MM.1S (cell line): ENCODE measurements at regions not wholly inside any gene's neighbourhood (a gene's known extent, or its start where the extent isn't known, plus 50 kb on each side); places are given as distances from the start of the nearest gene placed in this dataset.

ENCODE experiments used
- DNase-seq: peaks from one replicate; pipeline ENCODE4 v3.0.0-alpha.2; 2015
- H2AFZ ChIP-seq: fragments of 300-600 bp; sonication (generic); 2 replicates; pipeline ENCODE4 v1.6.0; 2016; ENCODE audit warnings: antibody characterized with exemption, low read length
- H3F3A ChIP-seq: fragments of 300-600 bp; sonication (generic); 2 replicates; pipeline ENCODE4 v1.6.1; 2016; ENCODE audit warnings: mild to moderate bottlenecking, antibody characterized with exemption, low read length, moderate library complexity, mixed read lengths; ENCODE audit not compliant: insufficient read depth
- H3K27ac ChIP-seq: fragments of 300-600 bp; sonication (generic); 2 replicates; pipeline ENCODE4 v1.5.1; 2016; ENCODE audit warnings: mild to moderate bottlenecking, low read length
- H3K27me3 ChIP-seq: fragments of 300-600 bp; sonication (generic); replicated peaks from 2 replicates; pipeline ENCODE4 v1.6.0; 2016; ENCODE audit warnings: low read length; ENCODE audit not compliant: insufficient read depth
- H3K36me3 ChIP-seq: fragments of 300-600 bp; sonication (generic); replicated peaks from 2 replicates; pipeline ENCODE4 v1.6.1; 2016; ENCODE audit warnings: mild to moderate bottlenecking, low read length, mixed read lengths; ENCODE audit not compliant: insufficient read depth
- H3K4me1 ChIP-seq: fragments of 300-600 bp; sonication (generic); 2 replicates; pipeline ENCODE4 v1.6.1; 2016; ENCODE audit warnings: low read length, mixed read lengths
- H3K4me2 ChIP-seq: fragments of 300-600 bp; sonication (generic); 2 replicates; pipeline ENCODE4 v1.6.0; 2016; ENCODE audit warnings: low read depth, low read length
- H3K4me3 ChIP-seq: fragments of 300-600 bp; sonication (generic); 2 replicates; pipeline ENCODE4 v1.5.1; 2016; ENCODE audit warnings: low read length, mixed read lengths
- H3K79me2 ChIP-seq: fragments of 300-600 bp; sonication (generic); 2 replicates; pipeline ENCODE4 v1.6.1; 2016; ENCODE audit warnings: mixed run types, low read length, mixed read lengths
- H3K9ac ChIP-seq: fragments of 300-600 bp; sonication (generic); 2 replicates; pipeline ENCODE4 v1.6.1; 2016; ENCODE audit warnings: low read length, mixed read lengths
- H3K9me2 ChIP-seq: fragments of 300-600 bp; sonication (generic); replicated peaks from 2 replicates; pipeline ENCODE4 v1.6.1; 2016; ENCODE audit warnings: mild to moderate bottlenecking, low read length, mixed read lengths; ENCODE audit not compliant: insufficient read depth
- H3K9me3 ChIP-seq: fragments of 300-600 bp; sonication (generic); replicated peaks from 2 replicates; pipeline ENCODE4 v1.6.1; 2016; ENCODE audit warnings: mild to moderate bottlenecking, low read length, mixed read lengths; ENCODE audit not compliant: insufficient read depth
- H4K20me1 ChIP-seq: fragments of 300-600 bp; sonication (generic); 2 replicates; pipeline ENCODE4 v1.6.1; 2016; ENCODE audit warnings: mild to moderate bottlenecking, low read length, moderate library complexity, mixed read lengths; ENCODE audit not compliant: insufficient read depth
- CTCF ChIP-seq: fragments of 300-600 bp; sonication (generic); IDR thresholded peaks from 2 replicates; pipeline ENCODE4 v1.5.1; 2016; ENCODE audit warnings: antibody characterized with exemption, low read length, mixed read lengths
- EZH2 ChIP-seq: fragments of 300-600 bp; sonication (generic); optimal IDR thresholded peaks from 2 replicates; pipeline ENCODE3; 2017; ENCODE audit warnings: low read depth, mild to moderate bottlenecking, antibody characterized with exemption, low read length, mixed read lengths
- EZH2phosphoT487 ChIP-seq: fragments of 300-600 bp; sonication (generic); IDR thresholded peaks from 2 replicates; pipeline ENCODE4 v1.6.1; 2018; ENCODE audit warnings: antibody characterized with exemption, low read length

- Histone ChIP-seq H3K9ac (no peak overlapping the region), H3K27ac (no peak overlapping the region), H3K9me3 (no peaks in the 10 kb centered on the region), H3F3A (no peaks in the 10 kb centered on the region), H3K4me1 (no peaks in the 10 kb centered on the region), H3K79me2 (no peaks in the 10 kb centered on the region), H3K9me2 (no peaks in the 10 kb centered on the region), H3K4me3 (no peak overlapping the region), H3K27me3 (no peaks in the 10 kb centered on the region), H3K36me3 (no peaks in the 10 kb centered on the region), H4K20me1 (no peaks in the 10 kb centered on the region), H3K4me2 (no peak overlapping the region), H2AFZ (no peak overlapping the region)
- TF ChIP-seq EZH2: no peak
- TF ChIP-seq EZH2phosphoT487: no peak
- no peak for TF ChIP-seq CTCF
- no peak for DNase-seq
Observed at GRCh38 chr4:122038896-122039295, 87.0 kb upstream of the TRPC3 start.

GRCh38 chr4:122034619-122035018, 82.8 kb upstream of the TRPC3 start:
- Histone ChIP-seq H3K27ac (no peak overlapping the region), H3K27me3 (no peaks in the 10 kb centered on the region), H3F3A (no peaks in the 10 kb centered on the region), H3K9me3 (no peaks in the 10 kb centered on the region), H3K9ac (no peak overlapping the region), H2AFZ (no peak overlapping the region), H3K4me2 (no peak overlapping the region), H3K4me3 (no peak overlapping the region), H3K79me2 (no peaks in the 10 kb centered on the region), H3K9me2 (no peaks in the 10 kb centered on the region), H3K36me3 (no peaks in the 10 kb centered on the region), H3K4me1 (no peaks in the 10 kb centered on the region), H4K20me1 (no peaks in the 10 kb centered on the region)
- no peak for DNase-seq
- TF ChIP-seq CTCF: no peak

- TF ChIP-seq CTCF (no peak), EZH2 (no peak), EZH2phosphoT487 (no peak)
- H3K9me3 ChIP-seq: no peaks in the 10 kb centered on the region
- H3K4me1 ChIP-seq: no peaks in the 10 kb centered on the region
- no peaks in the 10 kb centered on the region for H3K9me2 ChIP-seq
- no peaks in the 10 kb centered on the region for H3K36me3 ChIP-seq
- H4K20me1 ChIP-seq: no peaks in the 10 kb centered on the region
- H3K9ac ChIP-seq: no peak overlapping the region
- H2AFZ ChIP-seq: no peak overlapping the region
- H3K4me3 ChIP-seq: no peak overlapping the region
- DNase-seq: no peak
- no peaks in the 10 kb centered on the region for H3K79me2 ChIP-seq
- H3K27ac ChIP-seq: no peak overlapping the region
- H3K27me3 ChIP-seq: no peaks in the 10 kb centered on the region
- no peak overlapping the region for H3K4me2 ChIP-seq
- no peaks in the 10 kb centered on the region for H3F3A ChIP-seq
Observed at GRCh38 chr4:122027203-122027602, 75.3 kb upstream of the TRPC3 start.

- Histone ChIP-seq H3K9me2 (no peaks in the 10 kb centered on the region), H3K4me3 (no peak overlapping the region), H3K27me3 (no peaks in the 10 kb centered on the region), H3F3A (no peaks in the 10 kb centered on the region), H2AFZ (no peak overlapping the region), H3K4me1 (no peaks in the 10 kb centered on the region), H3K9me3 (no peaks in the 10 kb centered on the region), H3K4me2 (no peak overlapping the region), H3K79me2 (no peaks in the 10 kb centered on the region), H3K9ac (no peak overlapping the region), H3K36me3 (no peaks in the 10 kb centered on the region), H4K20me1 (no peaks in the 10 kb centered on the region), H3K27ac (no peak overlapping the region)
- TF ChIP-seq EZH2phosphoT487 (no peak), EZH2 (no peak), CTCF (no peak)
- DNase-seq: no peak
Observed at GRCh38 chr4:122017296-122017695, 65.4 kb upstream of the TRPC3 start.
